Neural cell (in vitro differentiated cells): ENCODE measurements at regions not wholly inside any gene's neighbourhood (a gene's known extent, or its start where the extent isn't known, plus 50 kb on each side); places are given as distances from the start of the nearest gene placed in this dataset.

Experiments used
- H2AFZ ChIP-seq: fragments of 200-600, 300-800 bp; sonication (generic), shearing (Covaris generic); 2 replicates; pipeline ENCODE4 v1.6.0; 2014; ENCODE audit warnings: low read depth, mild to moderate bottlenecking, antibody characterized with exemption, low read length, moderate library complexity
- H3F3A ChIP-seq: fragments of 200-600 bp; shearing (Covaris generic); 2 replicates; pipeline ENCODE4 v1.6.1; 2016; ENCODE audit warnings: mild to moderate bottlenecking, moderate library complexity, mixed read lengths, antibody characterized with exemption, low read length; ENCODE audit not compliant: insufficient read depth, poor library complexity, severe bottlenecking
- H3K27ac ChIP-seq: fragments of 200-600, 300-800 bp; sonication (generic), shearing (Covaris generic); 2 replicates; pipeline ENCODE4 v1.5.1; 2014; ENCODE audit warnings: mild to moderate bottlenecking, low read length, moderate library complexity
- H3K27me3 ChIP-seq: fragments of 300-800, 200-600 bp; sonication (generic), shearing (Covaris generic); 2 replicates; pipeline ENCODE4 v1.6.0; 2014; ENCODE audit warnings: mild to moderate bottlenecking, low read depth, low read length, moderate library complexity; ENCODE audit not compliant: insufficient read depth
- H3K36me3 ChIP-seq: fragments of 300-800, 200-600 bp; sonication (generic), shearing (Covaris generic); 2 replicates; pipeline ENCODE4 v1.5.1; 2014; ENCODE audit warnings: mild to moderate bottlenecking, antibody characterized with exemption, low read length, moderate library complexity; ENCODE audit not compliant: insufficient read depth
- H3K4me2 ChIP-seq: fragments of 300-800, 200-600 bp; sonication (generic), shearing (Covaris generic); 2 replicates; pipeline ENCODE4 v1.6.0; 2014; ENCODE audit warnings: mild to moderate bottlenecking, low read length
- H3K4me3 ChIP-seq: fragments of 300-800, 200-600 bp; sonication (generic), shearing (Covaris generic); 2 replicates; pipeline ENCODE4 v1.5.1; 2014; ENCODE audit warnings: mild to moderate bottlenecking, low read length, moderate library complexity
- H3K79me2 ChIP-seq: fragments of 200-600 bp; shearing (Covaris generic); replicated peaks from 2 replicates; pipeline ENCODE4 v1.6.0; 2014; ENCODE audit warnings: mild to moderate bottlenecking, low read length, moderate library complexity; ENCODE audit not compliant: insufficient read depth
- H3K9ac ChIP-seq: fragments of 300-800, 200-600 bp; sonication (generic), shearing (Covaris generic); 2 replicates; pipeline ENCODE4 v1.6.1; 2016; ENCODE audit warnings: mild to moderate bottlenecking, low read length, mixed read lengths
- H3K9me2 ChIP-seq: fragments of 200-600 bp; shearing (Covaris generic); 2 replicates; pipeline ENCODE4 v1.6.1; 2016; ENCODE audit warnings: mild to moderate bottlenecking, low read length, mixed read lengths; ENCODE audit not compliant: insufficient read depth
- H3K9me3 ChIP-seq: fragments of 200-600, 300-800 bp; sonication (generic), shearing (Covaris generic); 2 replicates; pipeline ENCODE4 v1.6.1; 2016; ENCODE audit warnings: mild to moderate bottlenecking, mixed run types, low read length, moderate library complexity, mixed read lengths
- H4K20me1 ChIP-seq: fragments of 200-600 bp; shearing (Covaris generic); 2 replicates; pipeline ENCODE4 v1.6.1; 2016; ENCODE audit warnings: mild to moderate bottlenecking, mixed run types; ENCODE audit not compliant: insufficient read depth
- EP300 ChIP-seq: fragments of 450-650 bp; conservative IDR thresholded peaks from 2 replicates; pipeline ENCODE4 v1.6.1; 2014; ENCODE audit warnings: antibody characterized with exemption, mild to moderate bottlenecking, moderate library complexity; ENCODE audit not compliant: poor library complexity, severe bottlenecking
- EZH2 ChIP-seq: fragments of 200-600, 300-800 bp; shearing (Covaris generic), sonication (generic); IDR thresholded peaks from 2 replicates; pipeline ENCODE4 v1.6.1; 2014; ENCODE audit warnings: antibody characterized with exemption, low read length, borderline replicate concordance, mild to moderate bottlenecking; ENCODE audit not compliant: insufficient read depth, poor library complexity, severe bottlenecking
- MXI1 ChIP-seq: fragments of 450-650 bp; conservative IDR thresholded peaks from 2 replicates; pipeline ENCODE4 v1.6.1; 2014; ENCODE audit warnings: antibody characterized with exemption, mild to moderate bottlenecking; ENCODE audit not compliant: poor library complexity, severe bottlenecking
- POLR2AphosphoS5 ChIP-seq: IDR thresholded peaks from 2 replicates; pipeline ENCODE4 v1.6.1; 2012
- RAD21 ChIP-seq: fragments of 450-650 bp; conservative IDR thresholded peaks from 2 replicates; pipeline ENCODE4 v1.6.1; 2014; ENCODE audit warnings: antibody characterized with exemption, mild to moderate bottlenecking, moderate library complexity
- SMC3 ChIP-seq: fragments of 450-650 bp; conservative IDR thresholded peaks from 2 replicates; pipeline ENCODE4 v1.6.1; 2014; ENCODE audit warnings: antibody characterized with exemption, mild to moderate bottlenecking, moderate library complexity; ENCODE audit not compliant: poor library complexity
- TAF1 ChIP-seq: IDR thresholded peaks from 2 replicates; pipeline ENCODE4 v1.6.1; 2012; ENCODE audit warnings: low read depth
- TF ChIP-seq, protein P1 (sequence below): IDR thresholded peaks from 2 replicates; pipeline ENCODE4 v1.6.1; 2012; ENCODE audit warnings: borderline replicate concordance
- TF ChIP-seq, protein P2 (sequence below): fragments of 450-650 bp; IDR thresholded peaks from 2 replicates; pipeline ENCODE4 v1.5.1; 2014; ENCODE audit warnings: antibody characterized with exemption, mild to moderate bottlenecking, moderate library complexity; ENCODE audit not compliant: poor library complexity, severe bottlenecking

DNA sequence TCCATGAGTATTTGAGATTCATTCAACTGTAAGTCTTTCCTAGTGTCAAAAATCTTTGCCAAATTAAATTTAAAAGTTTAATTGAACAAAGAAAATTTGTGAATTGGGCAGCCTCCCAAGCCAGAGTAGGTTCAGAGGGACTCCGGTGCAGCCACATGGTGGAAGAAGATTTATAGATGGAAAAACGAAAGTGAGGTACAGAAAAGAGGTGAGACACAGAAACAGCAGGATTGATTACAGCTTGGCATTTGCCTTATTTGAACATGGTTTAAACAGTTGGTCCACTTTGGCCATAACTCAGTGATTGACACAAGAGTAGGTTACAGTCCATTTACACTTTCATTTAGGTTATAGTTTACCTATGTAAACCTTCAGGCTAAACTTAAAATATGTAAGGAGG is 465.8 kb downstream of the ARL4A start:
- no peak overlapping the region for H3K4me2 ChIP-seq
- H3F3A ChIP-seq = no peaks in the 10 kb centered on the region
- H3K79me2 ChIP-seq = no peaks in the 10 kb centered on the region
- H4K20me1 ChIP-seq = no peaks in the 10 kb centered on the region
- no peak overlapping the region for H3K4me3 ChIP-seq
- H3K36me3 ChIP-seq = no peaks in the 10 kb centered on the region
- no peak overlapping the region for H2AFZ ChIP-seq
- H3K27ac ChIP-seq = no peak overlapping the region
- H3K9me3 ChIP-seq = no peaks in the 10 kb centered on the region
- no peak for TF ChIP-seq RAD21
- no peak for TF ChIP-seq SMC3
- TF ChIP-seq TAF1 = no peak
- TF ChIP-seq, protein P1, sequence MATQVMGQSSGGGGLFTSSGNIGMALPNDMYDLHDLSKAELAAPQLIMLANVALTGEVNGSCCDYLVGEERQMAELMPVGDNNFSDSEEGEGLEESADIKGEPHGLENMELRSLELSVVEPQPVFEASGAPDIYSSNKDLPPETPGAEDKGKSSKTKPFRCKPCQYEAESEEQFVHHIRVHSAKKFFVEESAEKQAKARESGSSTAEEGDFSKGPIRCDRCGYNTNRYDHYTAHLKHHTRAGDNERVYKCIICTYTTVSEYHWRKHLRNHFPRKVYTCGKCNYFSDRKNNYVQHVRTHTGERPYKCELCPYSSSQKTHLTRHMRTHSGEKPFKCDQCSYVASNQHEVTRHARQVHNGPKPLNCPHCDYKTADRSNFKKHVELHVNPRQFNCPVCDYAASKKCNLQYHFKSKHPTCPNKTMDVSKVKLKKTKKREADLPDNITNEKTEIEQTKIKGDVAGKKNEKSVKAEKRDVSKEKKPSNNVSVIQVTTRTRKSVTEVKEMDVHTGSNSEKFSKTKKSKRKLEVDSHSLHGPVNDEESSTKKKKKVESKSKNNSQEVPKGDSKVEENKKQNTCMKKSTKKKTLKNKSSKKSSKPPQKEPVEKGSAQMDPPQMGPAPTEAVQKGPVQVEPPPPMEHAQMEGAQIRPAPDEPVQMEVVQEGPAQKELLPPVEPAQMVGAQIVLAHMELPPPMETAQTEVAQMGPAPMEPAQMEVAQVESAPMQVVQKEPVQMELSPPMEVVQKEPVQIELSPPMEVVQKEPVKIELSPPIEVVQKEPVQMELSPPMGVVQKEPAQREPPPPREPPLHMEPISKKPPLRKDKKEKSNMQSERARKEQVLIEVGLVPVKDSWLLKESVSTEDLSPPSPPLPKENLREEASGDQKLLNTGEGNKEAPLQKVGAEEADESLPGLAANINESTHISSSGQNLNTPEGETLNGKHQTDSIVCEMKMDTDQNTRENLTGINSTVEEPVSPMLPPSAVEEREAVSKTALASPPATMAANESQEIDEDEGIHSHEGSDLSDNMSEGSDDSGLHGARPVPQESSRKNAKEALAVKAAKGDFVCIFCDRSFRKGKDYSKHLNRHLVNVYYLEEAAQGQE = no peak
- TF ChIP-seq, protein P2, sequence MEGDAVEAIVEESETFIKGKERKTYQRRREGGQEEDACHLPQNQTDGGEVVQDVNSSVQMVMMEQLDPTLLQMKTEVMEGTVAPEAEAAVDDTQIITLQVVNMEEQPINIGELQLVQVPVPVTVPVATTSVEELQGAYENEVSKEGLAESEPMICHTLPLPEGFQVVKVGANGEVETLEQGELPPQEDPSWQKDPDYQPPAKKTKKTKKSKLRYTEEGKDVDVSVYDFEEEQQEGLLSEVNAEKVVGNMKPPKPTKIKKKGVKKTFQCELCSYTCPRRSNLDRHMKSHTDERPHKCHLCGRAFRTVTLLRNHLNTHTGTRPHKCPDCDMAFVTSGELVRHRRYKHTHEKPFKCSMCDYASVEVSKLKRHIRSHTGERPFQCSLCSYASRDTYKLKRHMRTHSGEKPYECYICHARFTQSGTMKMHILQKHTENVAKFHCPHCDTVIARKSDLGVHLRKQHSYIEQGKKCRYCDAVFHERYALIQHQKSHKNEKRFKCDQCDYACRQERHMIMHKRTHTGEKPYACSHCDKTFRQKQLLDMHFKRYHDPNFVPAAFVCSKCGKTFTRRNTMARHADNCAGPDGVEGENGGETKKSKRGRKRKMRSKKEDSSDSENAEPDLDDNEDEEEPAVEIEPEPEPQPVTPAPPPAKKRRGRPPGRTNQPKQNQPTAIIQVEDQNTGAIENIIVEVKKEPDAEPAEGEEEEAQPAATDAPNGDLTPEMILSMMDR = no peak
- no peak for TF ChIP-seq EP300
- TF ChIP-seq POLR2AphosphoS5 = no peak
- TF ChIP-seq EZH2 = no peak
- no peak for TF ChIP-seq MXI1
- no peak overlapping the region for H3K9ac ChIP-seq
- H3K27me3 ChIP-seq = no peaks in the 10 kb centered on the region
- no peaks in the 10 kb centered on the region for H3K9me2 ChIP-seq

DNA sequence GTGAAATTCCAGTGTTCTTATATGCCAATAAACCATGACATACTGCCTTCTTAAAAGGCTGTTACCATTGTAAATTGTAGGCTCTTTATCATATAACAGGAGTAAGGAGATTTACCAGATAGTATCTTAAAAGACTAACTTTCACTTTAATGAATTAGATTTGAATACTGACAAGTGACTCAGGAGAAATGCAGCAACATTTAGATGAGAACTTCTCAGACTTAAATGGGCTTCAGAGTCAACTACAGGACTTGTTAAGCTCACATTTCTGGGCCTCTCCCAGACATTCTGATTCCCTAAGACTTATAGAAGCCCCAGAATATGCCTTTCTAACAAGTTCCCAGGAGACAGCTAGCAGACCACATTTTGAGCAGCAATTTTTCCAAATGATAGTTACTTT is 466.3 kb downstream of the ARL4A start:
- H3K27ac ChIP-seq = no peak overlapping the region
- no peaks in the 10 kb centered on the region for H3K27me3 ChIP-seq
- H3K9ac ChIP-seq = no peak overlapping the region
- no peaks in the 10 kb centered on the region for H4K20me1 ChIP-seq
- TF ChIP-seq TAF1 = no peak
- TF ChIP-seq MXI1 = no peak
- TF ChIP-seq EP300 = no peak
- TF ChIP-seq EZH2 = no peak
- no peak for TF ChIP-seq POLR2AphosphoS5
- no peak for TF ChIP-seq RAD21
- TF ChIP-seq, protein P2 = no peak
- TF ChIP-seq, protein P1 = no peak
- no peak for TF ChIP-seq SMC3
- H3K79me2 ChIP-seq = no peaks in the 10 kb centered on the region
- no peaks in the 10 kb centered on the region for H3K9me2 ChIP-seq
- no peak overlapping the region for H3K4me3 ChIP-seq
- H3F3A ChIP-seq = no peaks in the 10 kb centered on the region
- no peak overlapping the region for H3K4me2 ChIP-seq
- H3K36me3 ChIP-seq = no peaks in the 10 kb centered on the region
- no peak overlapping the region for H2AFZ ChIP-seq
- no peaks in the 10 kb centered on the region for H3K9me3 ChIP-seq
